Panc1 (cell line): ENCODE measurements at regions not wholly inside any gene's neighbourhood (a gene's known extent, or its start where the extent isn't known, plus 50 kb on each side); places are given as distances from the start of the nearest gene placed in this dataset.

ENCODE experiments used
- CTCF ChIP-seq: fragments of 450-650 bp; IDR thresholded peaks from 2 replicates; pipeline ENCODE4 v1.5.1; 2017; ENCODE audit warnings: mild to moderate bottlenecking
- POLR2AphosphoS5 ChIP-seq: IDR thresholded peaks from 2 replicates; pipeline ENCODE4 v1.6.1; 2012; ENCODE audit warnings: mild to moderate bottlenecking, low read depth, low read length, moderate library complexity
- SIN3A ChIP-seq: IDR thresholded peaks from 2 replicates; pipeline ENCODE4 v1.6.1; 2012; ENCODE audit warnings: low read depth, mild to moderate bottlenecking, low read length, moderate library complexity, borderline replicate concordance; ENCODE audit not compliant: insufficient read depth
- TCF7L2 ChIP-seq: IDR thresholded peaks from 2 replicates; pipeline ENCODE4 v1.6.1; 2011; ENCODE audit warnings: mild to moderate bottlenecking, low read depth, low read length, inconsistent platforms
- TF ChIP-seq, protein P1 (sequence below), 2 experiments: IDR thresholded peaks; 2 replicates each; pipeline ENCODE4 v1.6.1; 2011 to 2012; ENCODE audit warnings: low read depth in 2 of 2, control low read depth in 1 of 2, low read length in 1 of 2, mild to moderate bottlenecking in 1 of 2, moderate library complexity in 1 of 2; ENCODE audit not compliant: insufficient read depth in 1 of 2

GRCh38 chr2:239477591-239477990 is 76.8 kb upstream of the HDAC4 start:
- TF ChIP-seq CTCF (no peak), POLR2AphosphoS5 (no peak), SIN3A (no peak), TCF7L2 (no peak)
- TF ChIP-seq, protein P1, sequence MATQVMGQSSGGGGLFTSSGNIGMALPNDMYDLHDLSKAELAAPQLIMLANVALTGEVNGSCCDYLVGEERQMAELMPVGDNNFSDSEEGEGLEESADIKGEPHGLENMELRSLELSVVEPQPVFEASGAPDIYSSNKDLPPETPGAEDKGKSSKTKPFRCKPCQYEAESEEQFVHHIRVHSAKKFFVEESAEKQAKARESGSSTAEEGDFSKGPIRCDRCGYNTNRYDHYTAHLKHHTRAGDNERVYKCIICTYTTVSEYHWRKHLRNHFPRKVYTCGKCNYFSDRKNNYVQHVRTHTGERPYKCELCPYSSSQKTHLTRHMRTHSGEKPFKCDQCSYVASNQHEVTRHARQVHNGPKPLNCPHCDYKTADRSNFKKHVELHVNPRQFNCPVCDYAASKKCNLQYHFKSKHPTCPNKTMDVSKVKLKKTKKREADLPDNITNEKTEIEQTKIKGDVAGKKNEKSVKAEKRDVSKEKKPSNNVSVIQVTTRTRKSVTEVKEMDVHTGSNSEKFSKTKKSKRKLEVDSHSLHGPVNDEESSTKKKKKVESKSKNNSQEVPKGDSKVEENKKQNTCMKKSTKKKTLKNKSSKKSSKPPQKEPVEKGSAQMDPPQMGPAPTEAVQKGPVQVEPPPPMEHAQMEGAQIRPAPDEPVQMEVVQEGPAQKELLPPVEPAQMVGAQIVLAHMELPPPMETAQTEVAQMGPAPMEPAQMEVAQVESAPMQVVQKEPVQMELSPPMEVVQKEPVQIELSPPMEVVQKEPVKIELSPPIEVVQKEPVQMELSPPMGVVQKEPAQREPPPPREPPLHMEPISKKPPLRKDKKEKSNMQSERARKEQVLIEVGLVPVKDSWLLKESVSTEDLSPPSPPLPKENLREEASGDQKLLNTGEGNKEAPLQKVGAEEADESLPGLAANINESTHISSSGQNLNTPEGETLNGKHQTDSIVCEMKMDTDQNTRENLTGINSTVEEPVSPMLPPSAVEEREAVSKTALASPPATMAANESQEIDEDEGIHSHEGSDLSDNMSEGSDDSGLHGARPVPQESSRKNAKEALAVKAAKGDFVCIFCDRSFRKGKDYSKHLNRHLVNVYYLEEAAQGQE (IDR thresholded peaks at IDR 0.05; ENCODE audit: insufficient read depth in 1 of 2, low read depth in 2 of 2, low read length in 1 of 2) = no peak
